ENCODE measurements at regions not wholly inside any gene's neighbourhood (a gene's known extent, or its start where the extent isn't known, plus 50 kb on each side); places are given as distances from the start of the nearest gene placed in this dataset.

DNA sequence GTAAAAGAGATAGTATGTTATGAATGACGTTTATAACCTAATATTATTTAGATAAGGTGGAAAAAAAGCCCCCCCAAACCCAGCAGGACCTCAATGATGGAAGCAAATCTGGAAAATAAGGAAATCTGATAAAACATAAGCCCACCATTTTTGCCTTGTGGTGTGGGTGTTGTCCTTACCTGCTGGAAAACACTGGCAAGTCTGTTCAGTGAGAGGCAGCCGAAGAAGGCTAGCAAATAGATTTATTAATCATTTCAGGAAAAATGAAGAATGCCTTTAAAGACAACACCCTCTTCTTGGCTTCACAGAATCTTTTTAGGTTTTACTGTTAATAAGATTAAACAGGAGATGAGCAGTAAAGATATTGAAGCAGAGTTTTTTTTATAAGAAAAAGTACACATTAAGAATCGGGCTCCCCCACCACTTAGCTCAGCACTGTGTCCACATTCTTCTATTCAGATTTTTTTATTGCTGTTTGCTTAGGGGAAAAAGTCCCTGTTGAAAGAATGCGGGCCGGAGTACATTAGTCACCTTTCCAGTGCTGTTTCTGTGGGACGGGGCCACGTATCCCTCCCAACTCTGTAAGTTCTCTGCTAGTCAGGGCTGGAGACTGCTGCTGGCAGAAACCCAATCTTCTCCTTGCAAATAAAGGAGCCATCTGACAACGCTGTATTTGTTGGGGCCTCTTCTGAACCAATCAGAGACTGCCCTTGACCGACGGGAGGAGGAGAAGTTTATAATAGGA lies 104.1 kb downstream of the EVX1 start:
- no peak for DNase-seq
- POLR2A ChIA-PET = no interaction called here
- Mint-ChIP-seq H3K9me3 (no peaks in the 10 kb centered on the region), H3K4me3 (no peak overlapping the region), H3K4me1 (no peaks in the 10 kb centered on the region), H3K27ac (no peak overlapping the region), H3K36me3 (ENCODE audit: low read depth) (no peaks in the 10 kb centered on the region), H3K27me3 (peaks cover 24% of the 10 kb centered on the region)
- ATAC-seq (ENCODE audit: low read depth) = no peak
- TF ChIP-seq, protein P1, sequence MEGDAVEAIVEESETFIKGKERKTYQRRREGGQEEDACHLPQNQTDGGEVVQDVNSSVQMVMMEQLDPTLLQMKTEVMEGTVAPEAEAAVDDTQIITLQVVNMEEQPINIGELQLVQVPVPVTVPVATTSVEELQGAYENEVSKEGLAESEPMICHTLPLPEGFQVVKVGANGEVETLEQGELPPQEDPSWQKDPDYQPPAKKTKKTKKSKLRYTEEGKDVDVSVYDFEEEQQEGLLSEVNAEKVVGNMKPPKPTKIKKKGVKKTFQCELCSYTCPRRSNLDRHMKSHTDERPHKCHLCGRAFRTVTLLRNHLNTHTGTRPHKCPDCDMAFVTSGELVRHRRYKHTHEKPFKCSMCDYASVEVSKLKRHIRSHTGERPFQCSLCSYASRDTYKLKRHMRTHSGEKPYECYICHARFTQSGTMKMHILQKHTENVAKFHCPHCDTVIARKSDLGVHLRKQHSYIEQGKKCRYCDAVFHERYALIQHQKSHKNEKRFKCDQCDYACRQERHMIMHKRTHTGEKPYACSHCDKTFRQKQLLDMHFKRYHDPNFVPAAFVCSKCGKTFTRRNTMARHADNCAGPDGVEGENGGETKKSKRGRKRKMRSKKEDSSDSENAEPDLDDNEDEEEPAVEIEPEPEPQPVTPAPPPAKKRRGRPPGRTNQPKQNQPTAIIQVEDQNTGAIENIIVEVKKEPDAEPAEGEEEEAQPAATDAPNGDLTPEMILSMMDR (IDR thresholded peaks at IDR 0.05) = no peak
- intact Hi-C loops (cut with micrococcal nuclease) = no loop called here
- CTCF ChIA-PET = no interaction called here

DNA sequence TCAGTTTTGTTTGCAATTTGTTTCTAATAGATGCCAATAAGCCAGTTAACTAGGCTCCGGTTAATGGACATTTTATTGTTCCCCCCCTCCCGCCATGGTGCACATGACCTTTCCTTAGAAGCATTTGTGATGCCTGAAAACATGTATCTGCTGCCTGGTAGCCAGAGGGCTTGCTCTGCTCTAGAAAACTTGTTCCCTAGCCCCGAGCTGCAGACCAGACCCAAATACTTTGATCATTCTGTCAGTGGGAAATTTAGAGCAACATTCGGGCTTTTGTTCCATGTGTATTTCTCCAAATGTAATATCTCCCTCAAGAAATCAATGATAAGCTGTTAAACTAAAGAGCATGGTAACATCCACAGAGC lies 104.7 kb downstream of the EVX1 start:
- H3K27me3 Mint-ChIP-seq = peaks cover 25% of the 10 kb centered on the region
- no peaks in the 10 kb centered on the region for H3K9me3 Mint-ChIP-seq
- intact Hi-C loops (cut with micrococcal nuclease) = no loop called here
- DNase-seq (no peak), ATAC-seq (ENCODE audit: low read depth) (no peak)
- no peak overlapping the region for H3K27ac Mint-ChIP-seq
- ChIA-PET POLR2A (no interaction called here), CTCF (no interaction called here)
- H3K36me3 Mint-ChIP-seq (ENCODE audit: low read depth) = no peaks in the 10 kb centered on the region
- H3K4me1 Mint-ChIP-seq = no peaks in the 10 kb centered on the region
- no peak overlapping the region for H3K4me3 Mint-ChIP-seq
- TF ChIP-seq, protein P1 (IDR thresholded peaks at IDR 0.05) = no peak

DNA sequence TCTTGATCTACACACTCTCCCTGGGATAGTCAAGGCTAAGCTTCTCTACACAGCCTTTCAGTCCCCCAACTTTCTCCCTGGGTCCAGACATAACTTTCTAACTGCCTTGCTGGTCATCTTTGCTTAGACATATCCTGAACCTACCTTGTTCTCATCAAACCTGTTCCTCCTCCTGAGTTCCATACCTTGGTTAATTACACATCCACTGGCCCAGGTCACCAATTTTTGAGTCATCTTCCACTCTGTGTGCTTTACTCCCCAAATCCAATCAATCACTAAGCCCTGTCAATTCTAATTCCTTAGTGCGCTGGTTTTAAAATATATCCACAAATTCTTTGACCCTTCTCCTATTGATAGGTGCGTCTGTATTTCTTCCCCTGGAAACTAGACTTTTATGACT lies 107.0 kb downstream of the EVX1 start:
- DNase-seq (no peak), ATAC-seq (ENCODE audit: low read depth) (no peak)
- Mint-ChIP-seq H3K4me3 (no peak overlapping the region), H3K36me3 (ENCODE audit: low read depth) (no peaks in the 10 kb centered on the region), H3K9me3 (no peaks in the 10 kb centered on the region), H3K27me3 (peaks cover 26% of the 10 kb centered on the region), H3K27ac (no peak overlapping the region), H3K4me1 (no peaks in the 10 kb centered on the region)
- ChIA-PET POLR2A (no interaction called here), CTCF (no interaction called here)
- intact Hi-C loops (cut with micrococcal nuclease) = no loop called here
- TF ChIP-seq, protein P1 (IDR thresholded peaks at IDR 0.05) = no peak

DNA sequence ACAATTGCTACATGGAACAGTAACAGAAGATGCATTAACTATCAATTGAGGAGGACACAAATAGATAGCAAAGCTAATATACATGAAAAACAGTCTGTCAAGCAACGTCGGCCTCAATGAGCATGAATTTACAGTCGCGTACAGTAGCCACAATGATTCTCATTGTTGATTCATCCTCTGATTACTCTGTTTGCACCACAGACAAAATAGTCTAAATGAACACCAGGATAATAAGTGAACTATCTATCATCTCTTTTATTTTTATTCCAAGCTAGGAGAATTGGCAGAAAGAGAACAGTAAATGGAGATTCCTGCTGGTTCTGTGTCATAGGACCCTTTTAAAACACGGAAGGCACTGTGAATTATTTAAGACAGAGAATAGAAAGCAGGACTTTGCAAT lies 108.5 kb downstream of the EVX1 start:
- Mint-ChIP-seq H3K36me3 (ENCODE audit: low read depth) (no peaks in the 10 kb centered on the region), H3K27ac (no peak overlapping the region), H3K4me1 (no peaks in the 10 kb centered on the region), H3K9me3 (no peaks in the 10 kb centered on the region), H3K27me3 (peaks cover 21% of the 10 kb centered on the region), H3K4me3 (no peak overlapping the region)
- no peak for ATAC-seq (ENCODE audit: low read depth)
- intact Hi-C loops (cut with micrococcal nuclease) = no loop called here
- TF ChIP-seq, protein P1 (IDR thresholded peaks at IDR 0.05) = no peak
- CTCF ChIA-PET = no interaction called here
- no peak for DNase-seq
- POLR2A ChIA-PET = no interaction called here

DNA sequence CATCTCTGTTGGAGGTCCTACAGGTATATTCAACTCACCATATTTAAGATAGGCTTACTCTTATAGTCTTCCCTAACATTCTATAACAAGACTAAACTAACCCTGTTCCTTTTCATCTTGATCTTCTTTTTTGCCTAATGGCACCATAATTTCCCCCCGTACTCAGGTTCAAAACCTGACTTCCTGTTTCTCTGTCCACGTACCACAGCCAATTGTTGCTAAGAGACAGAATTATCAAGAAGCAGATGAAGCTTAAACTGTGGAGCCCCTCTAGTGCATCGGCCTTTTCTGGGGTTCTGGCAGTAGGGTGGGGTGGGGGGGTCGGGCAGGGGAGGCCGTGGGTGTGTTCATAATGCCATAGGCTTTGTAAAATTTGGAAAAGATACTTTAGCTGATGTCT lies 109.2 kb downstream of the EVX1 start:
- Mint-ChIP-seq H3K36me3 (ENCODE audit: low read depth) (no peaks in the 10 kb centered on the region), H3K9me3 (no peaks in the 10 kb centered on the region), H3K27me3 (peaks cover 21% of the 10 kb centered on the region), H3K27ac (no peak overlapping the region), H3K4me1 (no peaks in the 10 kb centered on the region), H3K4me3 (no peak overlapping the region)
- ATAC-seq (ENCODE audit: low read depth) (no peak), DNase-seq (no peak)
- TF ChIP-seq, protein P1 (IDR thresholded peaks at IDR 0.05) = no peak
- POLR2A ChIA-PET = no interaction called here
- intact Hi-C loops (cut with micrococcal nuclease) = no loop called here
- CTCF ChIA-PET = no interaction called here
